Left forelimb (tissue), 1 donor: ENCODE measurements at regions not wholly inside any gene's neighbourhood (a gene's known extent, or its start where the extent isn't known, plus 50 kb on each side); places are given as distances from the start of the nearest gene placed in this dataset.
"Not testable (repeated sequence)": the region's sequence is repeated elsewhere in the genome, so short reads cannot be mapped to it uniquely, and the experiment has no call there.

Experiments
- DNase-seq: peaks from one replicate; pipeline ENCODE4 v3.0.0-alpha.2; 2018; ENCODE audit warnings: low spot score

GRCh38 chr11:104704146-104704830, 194.0 kb downstream of the CASP12 start:
- no peak for DNase-seq

- DNase-seq = no peak
These were observed 197.7 kb downstream of the CASP12 start for GRCh38 chr11:104700609-104701008.

GRCh38 chr11:104699981-104700380, 198.3 kb downstream of the CASP12 start:
- DNase-seq = no peak

DNA sequence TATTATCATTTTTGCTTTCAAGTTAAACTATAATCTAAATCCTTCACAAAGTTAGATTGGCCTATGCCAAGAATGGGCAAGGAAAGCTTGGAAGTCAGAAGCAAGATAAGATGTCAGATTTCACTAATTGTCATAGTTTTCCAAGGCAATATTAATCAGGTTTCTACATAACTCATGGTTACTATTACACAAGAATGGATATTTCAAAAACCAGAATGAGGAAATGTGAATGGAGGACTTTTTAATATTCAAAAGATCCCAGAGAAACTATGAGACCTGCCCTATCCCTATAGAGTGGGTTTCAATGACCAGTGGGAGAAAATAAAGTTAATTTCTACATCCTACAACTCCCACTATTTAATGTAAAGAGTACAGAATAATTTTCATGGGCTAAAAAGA, 203.2 kb downstream of the CASP12 start:
- DNase-seq = no peak

DNA sequence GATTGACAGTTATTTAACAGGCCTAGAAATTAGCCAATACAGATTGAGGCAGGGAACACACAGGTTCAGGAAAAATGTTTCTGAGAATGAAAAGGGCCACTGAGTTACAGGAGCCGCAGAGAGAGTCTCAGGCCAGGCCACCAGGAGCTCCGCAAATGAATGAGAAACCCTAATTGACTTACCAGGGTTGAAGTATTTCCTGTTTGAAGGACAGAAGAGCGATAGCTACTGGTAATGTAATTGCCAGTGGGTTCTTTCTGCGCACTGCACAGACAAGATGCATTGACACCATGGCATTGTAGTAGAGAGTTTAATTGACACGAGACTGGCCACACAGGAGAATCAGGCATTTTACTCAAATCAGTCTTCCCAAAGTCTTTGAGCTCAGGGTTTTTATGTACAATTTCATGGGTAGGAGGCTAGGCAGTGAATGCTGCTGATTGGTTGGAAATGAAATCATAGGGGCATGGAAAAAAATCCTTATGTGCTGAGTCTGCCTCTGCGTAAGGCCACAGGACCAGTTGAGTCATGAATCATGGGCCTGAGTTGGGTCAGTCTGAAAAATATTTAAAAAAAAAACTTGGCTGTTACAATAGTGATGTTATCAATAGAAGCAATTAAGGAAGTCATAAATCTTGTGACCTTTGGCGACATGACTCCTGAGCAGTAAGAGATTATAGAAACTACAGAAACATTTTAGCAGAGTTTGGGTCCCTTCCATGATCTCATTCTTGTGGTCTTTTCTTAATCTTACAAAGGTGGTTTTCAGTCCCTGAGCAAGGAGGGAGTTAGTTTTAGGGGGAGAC, 203.8 kb downstream of the CASP12 start:
- no peak for DNase-seq

- DNase-seq = no peak
These were observed 205.5 kb downstream of the CASP12 start for GRCh38 chr11:104692751-104693150.

GRCh38 chr11:104691129-104691528, 207.1 kb downstream of the CASP12 start:
- no peak for DNase-seq

GRCh38 chr11:104690241-104690640, 208.0 kb downstream of the CASP12 start:
- no peak for DNase-seq

GRCh38 chr11:104688731-104689130, 209.5 kb downstream of the CASP12 start:
- no peak for DNase-seq

GRCh38 chr11:104682206-104682605, 216.1 kb downstream of the CASP12 start:
- DNase-seq = no peak

GRCh38 chr11:104679258-104679657, 219.0 kb downstream of the CASP12 start:
- no peak for DNase-seq

DNA sequence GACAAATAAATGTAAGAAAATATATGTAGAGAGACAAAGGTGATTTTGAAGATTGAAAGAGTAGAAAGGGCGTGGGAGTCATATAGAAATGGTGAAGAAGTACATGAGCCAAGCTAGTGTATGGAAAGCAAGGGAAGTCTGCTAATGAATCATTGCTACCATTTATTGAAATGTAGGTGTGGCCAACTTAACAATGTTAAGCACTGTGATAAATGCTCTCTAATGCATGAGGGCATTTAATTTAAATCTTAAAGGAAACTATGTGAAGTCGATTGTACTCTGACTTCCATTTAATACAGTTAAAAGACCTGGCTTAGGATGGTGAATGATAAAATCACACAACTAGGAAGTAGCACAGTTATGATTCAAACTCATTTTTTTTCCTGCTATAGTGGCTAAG, 219.9 kb downstream of the CASP12 start:
- DNase-seq = no peak

GRCh38 chr11:104677069-104677468, 221.2 kb downstream of the CASP12 start:
- not testable (repeated sequence) for DNase-seq

DNA sequence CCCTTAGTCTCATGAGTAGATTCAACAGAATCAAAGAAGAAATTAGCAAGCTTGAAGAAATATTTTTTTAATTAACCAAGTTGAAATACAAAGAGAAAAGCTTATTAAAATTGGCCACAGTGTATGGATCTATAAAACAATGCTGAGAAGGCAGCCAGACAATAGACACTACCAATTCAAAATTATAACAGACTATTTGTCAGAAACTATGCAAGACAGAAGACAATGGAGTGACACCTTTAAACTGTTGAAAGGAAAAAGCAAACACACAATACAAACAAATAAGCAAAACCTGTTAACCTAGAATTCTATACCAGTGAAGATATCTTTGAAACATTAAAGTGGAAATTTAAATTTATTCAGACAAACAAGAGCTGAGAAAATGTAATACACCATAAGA, 225.4 kb downstream of the CASP12 start:
- DNase-seq = no peak

DNA sequence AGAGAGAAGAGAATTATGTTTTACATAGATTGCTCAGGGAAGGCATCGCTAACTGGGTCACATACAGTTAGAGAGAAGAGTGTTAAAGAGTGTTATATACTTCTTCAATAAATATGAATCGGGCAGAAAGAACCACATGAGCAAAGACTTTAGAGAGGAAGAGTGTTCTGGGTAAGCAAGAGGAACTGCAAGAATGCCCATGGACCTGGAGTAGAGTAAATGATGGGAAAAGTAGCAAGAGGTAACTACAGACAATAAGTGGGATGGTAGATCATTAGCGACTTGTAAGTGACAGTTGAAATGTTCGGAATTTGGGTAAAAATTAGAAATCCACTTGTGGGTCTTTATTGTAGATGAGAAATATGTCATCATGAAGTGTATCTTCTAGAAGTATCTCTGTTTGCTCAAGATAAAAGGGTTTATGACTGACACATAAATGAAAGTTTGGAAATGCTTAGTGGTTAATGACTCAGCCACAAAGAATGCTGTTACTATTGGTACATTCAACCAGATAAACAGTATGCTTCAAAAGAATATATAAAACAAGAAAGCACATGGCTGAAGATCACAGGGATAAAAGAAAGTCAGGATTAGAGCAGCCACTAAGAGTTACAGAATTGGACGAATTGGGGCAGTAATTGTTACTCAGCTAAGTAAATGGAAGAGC, 229.3 kb downstream of the CASP12 start:
- DNase-seq = no peak

GRCh38 chr11:104666624-104667023, 231.6 kb downstream of the CASP12 start:
- DNase-seq = no peak

DNA sequence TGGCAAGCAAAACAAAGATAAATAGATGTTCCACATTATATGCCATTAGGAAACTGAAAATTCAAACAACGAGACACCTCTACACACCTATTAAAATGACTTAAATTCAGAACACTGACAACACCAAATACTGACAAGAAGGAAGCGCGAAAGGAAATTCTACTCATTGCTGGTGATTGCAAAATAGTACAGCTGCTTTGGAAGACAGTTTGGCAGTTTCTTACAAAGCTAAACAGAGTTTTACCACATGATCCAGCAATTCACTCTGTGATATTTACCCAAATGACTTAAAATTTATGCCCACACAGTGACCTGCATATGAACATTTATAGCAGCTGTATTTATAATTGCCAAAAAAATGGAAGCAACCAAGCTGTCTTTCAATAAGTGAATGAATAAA, 232.6 kb downstream of the CASP12 start:
- no peak for DNase-seq

DNA sequence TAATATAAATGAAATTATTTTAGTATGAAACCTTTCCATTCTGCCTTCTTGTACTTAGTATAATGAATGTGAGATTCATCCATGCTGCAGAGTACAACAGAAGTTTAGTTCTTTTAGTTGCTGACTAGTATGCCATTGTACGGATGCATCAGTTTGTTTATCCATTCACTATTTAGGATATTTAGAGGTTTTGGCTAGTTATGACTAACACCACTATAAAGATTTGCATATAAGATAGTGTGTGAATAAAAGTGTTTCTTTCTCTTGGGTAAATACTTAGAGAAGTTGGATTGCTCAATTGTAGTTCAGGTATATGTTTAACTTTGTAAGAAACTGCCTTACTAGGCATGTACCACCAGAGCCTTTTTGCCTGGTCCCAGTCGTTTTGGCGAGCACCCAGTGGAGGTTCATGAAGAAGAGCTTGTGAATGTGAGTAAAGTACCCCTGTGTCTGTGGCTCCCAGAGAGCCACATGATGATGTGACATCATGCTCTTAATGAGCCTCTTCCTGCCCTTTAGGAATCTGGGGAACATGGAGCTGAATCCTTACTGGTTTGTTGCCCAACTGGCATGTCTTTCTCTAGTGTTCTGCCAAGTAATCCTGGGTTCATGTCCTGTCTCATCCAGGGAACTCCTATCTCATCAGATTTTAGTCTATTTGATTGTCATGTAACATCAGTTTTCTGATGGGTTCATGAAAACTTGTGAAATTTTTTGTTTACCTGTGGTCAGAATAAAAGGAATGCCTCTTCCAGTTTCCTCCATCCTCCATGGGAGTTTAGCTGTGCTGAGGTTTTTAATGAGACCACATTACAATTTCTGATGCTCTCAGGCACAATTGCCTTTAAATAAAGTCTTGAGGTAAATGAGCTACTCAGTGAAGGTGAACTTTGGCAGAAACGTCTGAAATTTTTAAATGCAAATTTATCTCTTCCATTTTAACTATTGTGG, 234.8 kb downstream of the CASP12 start:
- DNase-seq = no peak

DNA sequence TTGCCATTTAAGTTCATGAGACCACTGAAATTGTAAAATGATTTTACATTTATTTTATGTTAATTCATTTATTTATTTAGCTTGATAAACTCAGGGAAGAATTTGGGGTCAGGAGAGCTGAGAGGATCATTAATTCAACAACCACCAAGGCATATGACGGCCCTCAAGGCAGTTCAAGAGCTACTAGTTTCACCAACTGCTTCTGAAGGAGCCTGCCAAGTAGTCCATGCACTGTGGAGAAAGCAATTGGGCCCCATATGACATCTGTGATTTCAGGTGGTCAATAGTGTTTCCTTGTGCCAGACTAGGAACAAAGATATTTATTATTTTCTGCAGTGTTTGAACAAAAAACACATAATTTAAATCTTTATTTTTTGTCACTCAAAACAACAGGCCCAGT, 236.4 kb downstream of the CASP12 start:
- DNase-seq = no peak

GRCh38 chr11:104661471-104661870, 236.8 kb downstream of the CASP12 start:
- DNase-seq = no peak

DNA sequence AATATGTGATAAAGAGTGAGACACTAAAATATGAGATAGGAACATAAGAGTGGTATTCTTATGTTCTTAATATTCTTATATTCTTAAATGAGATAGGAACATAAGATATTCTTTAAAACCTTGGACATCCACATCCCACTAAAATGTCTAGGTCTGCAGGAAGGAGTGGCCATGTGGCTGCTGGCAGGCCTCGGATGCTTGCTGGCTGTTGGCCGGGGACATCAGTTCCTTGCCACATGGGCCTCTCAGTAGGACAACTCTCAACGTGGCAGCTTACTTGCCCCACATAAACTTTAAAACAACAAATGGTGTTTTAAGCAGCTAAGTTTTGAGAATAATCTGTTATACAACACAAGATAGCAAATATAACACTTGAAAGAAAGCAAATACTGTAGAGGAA, 240.1 kb downstream of the CASP12 start:
- DNase-seq = no peak

GRCh38 chr11:104657083-104657482, 241.2 kb downstream of the CASP12 start:
- DNase-seq = no peak
